ENCODE measurements at regions not wholly inside any gene's neighbourhood (a gene's known extent, or its start where the extent isn't known, plus 50 kb on each side); places are given as distances from the start of the nearest gene placed in this dataset.
"Not testable (repeated sequence)": the region's sequence is repeated elsewhere in the genome, so short reads cannot be mapped to it uniquely, and the experiment has no call there.

DNA sequence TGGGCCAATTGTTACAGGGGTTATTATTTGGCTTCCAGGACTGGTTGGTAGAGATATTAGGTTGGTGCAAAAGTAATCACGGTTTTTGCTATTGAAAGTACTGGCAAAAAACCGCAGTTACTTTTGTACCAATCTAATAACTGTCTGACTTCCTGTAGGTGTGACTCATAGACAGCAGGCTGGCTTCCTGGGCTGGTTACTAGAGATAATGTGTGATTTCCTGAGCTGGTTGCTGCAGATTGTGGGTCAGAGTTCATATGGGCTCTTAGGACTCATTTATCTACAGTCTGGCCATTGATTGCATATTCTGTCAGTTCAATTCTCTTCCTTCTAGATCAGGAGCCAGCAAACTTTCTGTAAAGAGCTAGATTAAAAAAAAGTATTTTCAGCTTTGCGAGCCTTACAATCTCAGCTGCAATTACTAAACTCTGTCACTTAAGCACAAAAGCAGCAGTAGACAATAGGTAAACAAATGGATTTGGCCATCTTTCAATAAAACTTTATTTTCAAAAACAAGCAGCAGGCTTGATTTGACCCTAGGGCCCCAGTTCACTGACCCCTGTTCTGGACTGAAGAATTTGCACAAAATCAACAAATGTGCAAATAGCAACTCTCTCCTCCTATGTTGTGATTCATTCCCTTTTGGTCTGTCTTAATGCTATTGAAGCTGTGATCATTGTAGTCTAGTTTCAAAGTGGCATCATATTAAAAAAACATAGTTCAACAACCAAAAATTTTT, 50.8 kb upstream of the BOD1L1 start:
- Mint-ChIP-seq H3K27me3 (ENCODE audit: unreplicated experiment) (no peaks in the 10 kb centered on the region), H3K36me3 (ENCODE audit: unreplicated experiment) (no peaks in the 10 kb centered on the region), H3K9me3 (ENCODE audit: unreplicated experiment) (peaks cover 1% of the 10 kb centered on the region), H3K4me3 (ENCODE audit: unreplicated experiment) (no peak overlapping the region), H3K4me1 (ENCODE audit: low read depth, unreplicated experiment) (no peaks in the 10 kb centered on the region), H3K27ac (ENCODE audit: unreplicated experiment) (no peak overlapping the region)
- DNase-seq = no peak
- TF ChIP-seq, protein P1, sequence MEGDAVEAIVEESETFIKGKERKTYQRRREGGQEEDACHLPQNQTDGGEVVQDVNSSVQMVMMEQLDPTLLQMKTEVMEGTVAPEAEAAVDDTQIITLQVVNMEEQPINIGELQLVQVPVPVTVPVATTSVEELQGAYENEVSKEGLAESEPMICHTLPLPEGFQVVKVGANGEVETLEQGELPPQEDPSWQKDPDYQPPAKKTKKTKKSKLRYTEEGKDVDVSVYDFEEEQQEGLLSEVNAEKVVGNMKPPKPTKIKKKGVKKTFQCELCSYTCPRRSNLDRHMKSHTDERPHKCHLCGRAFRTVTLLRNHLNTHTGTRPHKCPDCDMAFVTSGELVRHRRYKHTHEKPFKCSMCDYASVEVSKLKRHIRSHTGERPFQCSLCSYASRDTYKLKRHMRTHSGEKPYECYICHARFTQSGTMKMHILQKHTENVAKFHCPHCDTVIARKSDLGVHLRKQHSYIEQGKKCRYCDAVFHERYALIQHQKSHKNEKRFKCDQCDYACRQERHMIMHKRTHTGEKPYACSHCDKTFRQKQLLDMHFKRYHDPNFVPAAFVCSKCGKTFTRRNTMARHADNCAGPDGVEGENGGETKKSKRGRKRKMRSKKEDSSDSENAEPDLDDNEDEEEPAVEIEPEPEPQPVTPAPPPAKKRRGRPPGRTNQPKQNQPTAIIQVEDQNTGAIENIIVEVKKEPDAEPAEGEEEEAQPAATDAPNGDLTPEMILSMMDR (IDR thresholded peaks at IDR 0.05; ENCODE audit: partially characterized antibody, unreplicated experiment) = no peak

DNA sequence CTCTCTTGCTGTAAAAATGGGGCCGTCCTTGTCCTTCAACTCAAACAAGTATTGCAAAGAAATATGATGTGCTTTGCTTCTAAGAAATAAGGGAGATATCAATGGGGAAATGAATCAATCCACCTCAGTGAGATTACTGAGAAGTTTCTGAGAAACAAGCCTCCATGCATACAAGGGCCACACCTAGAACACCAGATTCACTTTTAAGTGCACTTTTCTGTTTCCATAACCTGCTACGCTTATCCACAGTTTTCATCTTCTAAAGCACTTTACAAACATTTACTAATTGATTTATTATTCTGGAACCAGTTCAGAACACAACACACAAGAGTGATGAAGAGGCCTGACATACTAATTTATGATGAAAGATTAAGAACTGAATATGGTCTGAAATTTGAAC, 54.0 kb upstream of the BOD1L1 start:
- Mint-ChIP-seq H3K27me3 (ENCODE audit: unreplicated experiment) (no peaks in the 10 kb centered on the region), H3K9me3 (ENCODE audit: unreplicated experiment) (peaks cover 1% of the 10 kb centered on the region), H3K36me3 (ENCODE audit: unreplicated experiment) (no peaks in the 10 kb centered on the region), H3K4me1 (ENCODE audit: low read depth, unreplicated experiment) (no peaks in the 10 kb centered on the region), H3K4me3 (ENCODE audit: unreplicated experiment) (no peak overlapping the region), H3K27ac (ENCODE audit: unreplicated experiment) (no peak overlapping the region)
- no peak for DNase-seq
- TF ChIP-seq, protein P1 (IDR thresholded peaks at IDR 0.05; ENCODE audit: partially characterized antibody, unreplicated experiment) = no peak

DNA sequence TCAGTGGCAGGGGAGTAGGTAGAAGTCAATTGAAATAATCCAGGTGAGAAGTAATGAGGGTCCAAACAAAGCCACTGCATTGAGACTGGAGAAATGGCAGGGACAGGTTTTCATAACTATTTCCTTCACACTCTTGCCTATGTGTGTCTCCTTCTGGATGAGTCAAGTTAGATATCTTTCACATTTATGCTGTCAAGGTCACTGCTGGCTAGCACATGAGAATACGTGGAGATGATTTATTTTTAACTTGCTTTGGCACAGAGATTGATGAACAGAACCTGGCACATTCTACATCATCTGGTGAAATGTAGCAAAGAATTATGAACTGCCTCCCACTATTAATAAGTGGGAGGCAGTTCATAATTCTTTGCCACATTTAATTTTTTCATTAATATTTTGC, 66.7 kb upstream of the BOD1L1 start:
- Mint-ChIP-seq H3K27me3 (ENCODE audit: unreplicated experiment) (no peaks in the 10 kb centered on the region), H3K4me1 (ENCODE audit: low read depth, unreplicated experiment) (no peaks in the 10 kb centered on the region), H3K9me3 (ENCODE audit: unreplicated experiment) (no peaks in the 10 kb centered on the region), H3K36me3 (ENCODE audit: unreplicated experiment) (no peaks in the 10 kb centered on the region), H3K27ac (ENCODE audit: unreplicated experiment) (no peak overlapping the region), H3K4me3 (ENCODE audit: unreplicated experiment) (no peak overlapping the region)
- DNase-seq = no peak
- TF ChIP-seq, protein P1 (IDR thresholded peaks at IDR 0.05; ENCODE audit: partially characterized antibody, unreplicated experiment) = no peak

DNA sequence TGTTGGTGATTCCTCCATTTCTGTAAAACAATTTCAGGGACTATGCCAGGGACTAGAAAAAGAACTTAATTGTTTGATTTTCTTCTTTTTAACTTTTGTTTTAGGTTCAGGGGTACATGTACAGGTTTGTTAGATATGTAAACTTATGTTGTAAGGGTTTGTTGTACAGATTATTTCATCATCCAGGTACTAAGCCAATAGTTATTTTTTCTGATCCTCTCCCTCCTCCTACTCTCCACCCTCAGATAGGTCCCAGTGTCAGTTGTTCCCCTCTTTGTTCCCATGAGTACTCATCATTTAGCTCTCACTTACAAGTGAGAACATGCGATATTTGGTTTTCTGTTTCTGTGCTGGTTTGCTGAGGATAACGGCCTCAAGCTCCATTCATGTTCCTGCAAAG, 70.8 kb upstream of the BOD1L1 start:
- H3K9me3 Mint-ChIP-seq (ENCODE audit: unreplicated experiment) = no peaks in the 10 kb centered on the region
- H3K27me3 Mint-ChIP-seq (ENCODE audit: unreplicated experiment) = no peaks in the 10 kb centered on the region
- H3K4me3 Mint-ChIP-seq (ENCODE audit: unreplicated experiment) = no peak overlapping the region
- no peaks in the 10 kb centered on the region for H3K4me1 Mint-ChIP-seq (ENCODE audit: low read depth, unreplicated experiment)
- H3K36me3 Mint-ChIP-seq (ENCODE audit: unreplicated experiment) = no peaks in the 10 kb centered on the region
- no peak overlapping the region for H3K27ac Mint-ChIP-seq (ENCODE audit: unreplicated experiment)
- no peak for DNase-seq
- TF ChIP-seq, protein P1 (IDR thresholded peaks at IDR 0.05; ENCODE audit: partially characterized antibody, unreplicated experiment) = no peak

DNA sequence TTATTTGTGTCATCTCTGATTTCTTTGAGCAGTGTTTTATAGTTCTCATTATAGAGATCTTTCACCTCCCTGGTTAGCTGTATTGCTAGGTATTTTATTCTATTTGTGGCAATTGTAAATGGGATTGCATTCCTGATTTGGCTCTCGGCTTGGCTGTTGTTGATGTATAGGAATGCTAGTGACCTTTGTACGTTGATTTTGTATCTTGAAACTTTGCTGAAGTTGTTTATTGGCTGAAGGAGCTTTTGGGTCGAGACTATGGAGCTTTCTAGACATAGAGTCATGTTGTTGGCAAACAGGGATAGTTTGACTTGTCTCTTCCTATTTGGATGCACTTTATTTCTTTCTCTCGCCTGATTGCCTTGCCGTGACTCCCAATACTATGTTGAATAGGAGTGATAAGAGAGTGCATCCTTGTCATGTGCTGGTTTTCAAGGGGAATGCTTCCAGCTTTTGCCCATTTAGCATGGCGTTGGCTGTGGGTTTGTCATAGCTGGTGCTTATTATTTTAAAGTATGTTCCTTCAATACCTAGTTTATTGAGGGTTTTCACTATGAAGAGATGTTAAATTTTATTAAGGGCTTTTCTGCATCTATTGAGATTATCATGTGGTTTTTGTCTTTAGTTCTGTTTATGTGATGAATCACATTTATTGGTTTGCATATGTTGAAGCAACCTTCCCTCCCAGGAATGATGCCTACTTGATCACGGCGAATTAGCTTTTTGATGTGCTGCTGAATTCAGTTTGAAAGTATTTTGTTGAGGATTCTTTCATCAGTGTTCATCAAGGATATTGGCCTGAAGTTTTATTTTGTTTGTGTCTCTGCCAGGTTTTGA, 72.7 kb upstream of the BOD1L1 start:
- Mint-ChIP-seq H3K36me3 (ENCODE audit: unreplicated experiment) (no peaks in the 10 kb centered on the region), H3K4me1 (ENCODE audit: low read depth, unreplicated experiment) (no peaks in the 10 kb centered on the region), H3K27ac (ENCODE audit: unreplicated experiment) (no peak overlapping the region), H3K4me3 (ENCODE audit: unreplicated experiment) (no peak overlapping the region), H3K27me3 (ENCODE audit: unreplicated experiment) (no peaks in the 10 kb centered on the region), H3K9me3 (ENCODE audit: unreplicated experiment) (no peaks in the 10 kb centered on the region)
- TF ChIP-seq, protein P1 (IDR thresholded peaks at IDR 0.05; ENCODE audit: partially characterized antibody, unreplicated experiment) = no peak
- DNase-seq = no peak

DNA sequence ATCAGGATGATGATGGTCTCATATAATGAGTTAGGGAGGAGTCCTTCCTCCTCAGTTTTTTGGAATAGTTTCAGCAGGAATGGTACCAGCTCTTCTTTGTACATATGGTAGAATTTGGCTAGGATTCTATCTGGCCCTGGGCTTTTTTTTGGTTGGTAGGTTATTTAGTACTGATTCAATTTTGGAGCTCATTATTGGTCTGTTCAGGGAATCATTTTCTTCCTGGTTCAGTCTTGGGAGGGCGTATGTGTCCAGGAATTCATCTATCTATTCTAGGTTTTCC, 73.3 kb upstream of the BOD1L1 start:
- H3K36me3 Mint-ChIP-seq (ENCODE audit: unreplicated experiment); H3K9me3 Mint-ChIP-seq (ENCODE audit: unreplicated experiment); H3K27ac Mint-ChIP-seq (ENCODE audit: unreplicated experiment); H3K27me3 Mint-ChIP-seq (ENCODE audit: unreplicated experiment); DNase-seq; H3K4me1 Mint-ChIP-seq (ENCODE audit: low read depth, unreplicated experiment); H3K4me3 Mint-ChIP-seq (ENCODE audit: unreplicated experiment): not testable (repeated sequence)

All from glutamatergic neuron (in vitro differentiated cells).